Transverse colon (tissue), 4 donors: ENCODE measurements at regions not wholly inside any gene's neighbourhood (a gene's known extent, or its start where the extent isn't known, plus 50 kb on each side); places are given as distances from the start of the nearest gene placed in this dataset.

ENCODE experiments used
- CTCF ChIP-seq, 5 experiments: fragments of 200-600 bp in 3 of 5; fragments of 450-650 bp in 2 of 5; sonication (generic) in 3 of 5; IDR thresholded peaks; 1 replicate in 2 of 5; 2 replicates in 3 of 5; pipeline ENCODE4 v1.5.1; 2016 to 2017; ENCODE audit warnings: antibody characterized with exemption in 5 of 5, inconsistent platforms in 3 of 5, mild to moderate bottlenecking in 2 of 5, moderate library complexity in 1 of 5
- EP300 ChIP-seq: sonication (generic); formaldehyde crosslinking; IDR thresholded peaks from one replicate; pipeline ENCODE4 v1.6.1; 2017; ENCODE audit warnings: antibody characterized with exemption, low read depth
- POLR2A ChIP-seq: fragments of 450-650 bp; IDR thresholded peaks from one replicate; pipeline ENCODE4 v1.6.1; 2016; ENCODE audit warnings: antibody characterized with exemption, mild to moderate bottlenecking, moderate library complexity
- POLR2AphosphoS5 ChIP-seq, 3 donors: sonication (generic); formaldehyde crosslinking; IDR thresholded peaks; one replicate each; pipeline ENCODE4 v1.6.1; 2016; ENCODE audit warnings: antibody characterized with exemption in 3 of 3

- no peak for TF ChIP-seq POLR2AphosphoS5 (IDR thresholded peaks at IDR 0.05)
- TF ChIP-seq EP300, result no peak
- TF ChIP-seq CTCF (IDR thresholded peaks at IDR 0.05), result no peak
- TF ChIP-seq POLR2A, result no peak
These were observed 114.0 kb downstream of the EFNB1 start for GRCh38 chrX:68942840-68943239.
